ENCODE measurements at regions not wholly inside any gene's neighbourhood (a gene's known extent, or its start where the extent isn't known, plus 50 kb on each side); places are given as distances from the start of the nearest gene placed in this dataset.

DNA sequence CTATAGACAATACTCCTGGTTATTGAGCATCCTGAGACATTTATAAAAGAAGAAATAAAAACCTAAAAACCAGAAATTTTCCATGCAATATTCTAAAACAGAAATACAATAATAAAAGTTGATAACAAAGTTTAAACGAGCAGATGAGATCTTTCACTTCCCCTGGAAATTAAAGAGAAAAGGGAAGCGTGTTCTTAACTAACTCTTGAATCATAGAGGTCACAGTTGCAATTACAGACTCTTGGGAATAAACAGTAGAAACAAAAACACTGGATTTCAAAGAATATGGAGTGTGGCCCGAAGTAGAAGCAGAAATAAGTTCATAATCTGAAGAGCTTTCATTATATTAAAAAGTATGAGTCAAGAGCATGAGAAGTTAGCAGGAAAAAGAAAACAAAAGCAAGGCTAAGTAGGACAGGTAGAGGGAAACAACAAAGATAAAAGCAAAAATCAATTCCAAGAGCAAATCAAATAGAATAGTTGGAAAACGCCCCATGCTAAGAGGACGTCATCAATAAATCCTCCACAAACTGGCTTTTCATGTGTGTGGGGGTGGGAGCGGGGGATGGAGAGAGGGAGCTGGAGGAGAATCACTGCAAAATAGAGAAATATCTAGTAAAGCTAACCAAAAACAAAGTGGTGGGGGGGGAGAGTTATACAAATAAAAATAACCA lies 55.2 kb upstream of the C10orf71 start:
- H3K9me3 Mint-ChIP-seq = peaks cover 0 to 3% (median 0%) of the 10 kb centered on the region in 3 donors
- H3K27ac Mint-ChIP-seq = peak overlapping the region in 1 of 3 donors; percentile 13
- peaks cover 1% of the 10 kb centered on the region for H3K36me3 Mint-ChIP-seq
- peak overlapping the region in 2 of 4 donors; percentile 72 to 78 for H3K4me3 Mint-ChIP-seq
- H3K4me1 Mint-ChIP-seq = peaks cover 11 to 21% (median 17%) of the 10 kb centered on the region in 3 donors
- H3K27me3 Mint-ChIP-seq = peaks cover 4% of the 10 kb centered on the region

DNA sequence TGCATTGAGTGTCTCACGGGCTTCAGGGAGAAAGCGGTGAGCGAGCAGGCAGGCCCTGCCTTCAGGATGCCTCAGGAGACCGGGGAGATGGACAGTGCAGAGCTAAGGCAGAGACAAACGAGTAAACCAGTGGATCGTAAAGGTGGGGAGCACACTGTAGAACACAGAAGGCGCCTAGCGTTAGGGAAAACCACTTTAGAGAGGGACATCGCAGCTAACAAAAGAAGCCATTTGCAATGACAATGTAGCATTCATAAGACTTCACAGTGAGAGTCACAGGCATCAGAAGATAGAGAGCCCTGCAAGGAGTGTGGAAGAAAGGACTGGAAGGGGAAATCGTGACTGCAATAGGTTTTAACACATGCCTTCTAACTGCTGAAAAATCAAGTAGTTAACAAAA lies 54.9 kb upstream of the TMEM273 start:
- peak overlapping the region in 1 of 4 donors; percentile 78 for H3K4me3 Mint-ChIP-seq
- H3K36me3 Mint-ChIP-seq = peaks cover 1% of the 10 kb centered on the region
- peaks cover 11 to 21% (median 17%) of the 10 kb centered on the region in 3 donors for H3K4me1 Mint-ChIP-seq
- peaks cover 4% of the 10 kb centered on the region for H3K27me3 Mint-ChIP-seq
- H3K27ac Mint-ChIP-seq = peak overlapping the region in 1 of 3 donors; percentile 33
- peaks cover 0 to 3% (median 0%) of the 10 kb centered on the region in 3 donors for H3K9me3 Mint-ChIP-seq

DNA sequence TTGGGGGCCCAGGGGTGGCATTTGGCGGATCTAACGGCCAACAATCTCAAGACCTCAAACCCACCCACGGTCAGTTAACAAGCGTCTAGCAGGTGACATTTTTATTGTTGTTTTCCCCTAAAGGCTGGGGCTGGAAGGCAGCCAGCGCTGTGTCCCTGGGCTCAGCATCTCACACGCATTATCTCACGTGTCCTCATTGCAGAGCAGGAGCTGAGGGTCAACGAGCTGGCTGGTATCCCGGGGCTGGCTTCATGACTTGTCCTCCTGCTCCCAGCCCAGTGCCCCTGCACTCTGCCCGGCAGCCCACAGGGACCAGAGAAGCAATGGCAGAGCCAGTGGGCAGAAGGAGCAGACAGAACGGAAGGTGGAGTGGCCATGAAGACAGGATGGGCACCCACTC lies 54.4 kb upstream of the TMEM273 start:
- Mint-ChIP-seq H3K27me3 (peaks cover 4% of the 10 kb centered on the region), H3K4me3 (peak overlapping the region in 2 of 4 donors; percentile 3 to 9)

GRCh38 chr10:49241385-49241784 lies 53.2 kb upstream of the TMEM273 start:
- H3K4me3 Mint-ChIP-seq = no peak overlapping the region
- peaks cover 11 to 21% (median 17%) of the 10 kb centered on the region in 3 donors for H3K4me1 Mint-ChIP-seq
- H3K27ac Mint-ChIP-seq = no peak overlapping the region
- H3K27me3 Mint-ChIP-seq = peaks cover 5% of the 10 kb centered on the region
- no peaks in the 10 kb centered on the region for H3K36me3 Mint-ChIP-seq
- H3K9me3 Mint-ChIP-seq = peaks cover 0 to 2% (median 0%) of the 10 kb centered on the region in 3 donors

More for the DNA sequence above, 54.4 kb upstream of the TMEM273 start:
- no peak overlapping the region for H3K27ac Mint-ChIP-seq
- peaks cover 11 to 21% (median 17%) of the 10 kb centered on the region in 3 donors for H3K4me1 Mint-ChIP-seq
- peaks cover 0 to 5% (median 0%) of the 10 kb centered on the region in 3 donors for H3K9me3 Mint-ChIP-seq
- peaks cover 1% of the 10 kb centered on the region for H3K36me3 Mint-ChIP-seq

GRCh38 chr10:49240946-49241345 lies 52.8 kb upstream of the TMEM273 start:
- H3K27me3 Mint-ChIP-seq = peaks cover 5% of the 10 kb centered on the region
- peaks cover 11 to 21% (median 17%) of the 10 kb centered on the region in 3 donors for H3K4me1 Mint-ChIP-seq
- no peak overlapping the region for H3K27ac Mint-ChIP-seq
- no peak overlapping the region for H3K4me3 Mint-ChIP-seq
- peaks cover 0 to 2% (median 0%) of the 10 kb centered on the region in 3 donors for H3K9me3 Mint-ChIP-seq
- no peaks in the 10 kb centered on the region for H3K36me3 Mint-ChIP-seq

All from IgD-negative memory B cell (primary cell).